Activated CD8-positive, alpha-beta memory T cell treated with anti-CD3 and anti-CD28 coated beads for 4 hours (primary cell): ENCODE measurements at regions not wholly inside any gene's neighbourhood (a gene's known extent, or its start where the extent isn't known, plus 50 kb on each side); places are given as distances from the start of the nearest gene placed in this dataset.

Experiments
- DNase-seq, 2 donors: peaks; one replicate each; pipeline ENCODE4 v3.0.0-alpha.2; 2020; ENCODE audit warnings: low read depth in 2 of 2

GRCh38 chr2:18009891-18010290 is 131.4 kb downstream of the KCNS3 start:
- DNase-seq: no peak

GRCh38 chr2:18005411-18005810 is 126.9 kb downstream of the KCNS3 start:
- DNase-seq: no peak

GRCh38 chr2:18001671-18002070 is 123.2 kb downstream of the KCNS3 start:
- no peak for DNase-seq

- no peak for DNase-seq
Measured at GRCh38 chr2:17996978-17997377, 118.5 kb downstream of the KCNS3 start.

DNA sequence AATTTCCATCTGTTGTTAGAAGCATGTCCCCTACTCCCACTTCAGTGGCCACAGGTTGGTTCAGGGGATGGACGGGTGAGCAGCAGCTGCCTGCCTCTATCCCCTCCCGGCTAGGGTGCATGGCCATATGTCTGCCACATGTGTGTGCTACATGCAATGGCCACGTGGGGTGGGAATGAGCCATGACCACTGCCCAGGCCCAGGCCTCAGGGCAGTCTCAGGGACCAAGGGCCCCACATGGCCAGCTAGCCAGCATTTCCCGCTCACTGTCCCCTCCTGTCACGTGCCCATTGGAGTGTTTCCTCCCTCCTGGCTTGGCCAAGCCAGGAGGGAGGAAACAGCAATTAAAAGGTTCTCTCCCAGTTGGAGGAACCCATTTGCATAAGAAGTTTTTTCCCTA is 117.1 kb downstream of the KCNS3 start:
- DNase-seq: no peak
